ENCODE measurements at regions not wholly inside any gene's neighbourhood (a gene's known extent, or its start where the extent isn't known, plus 50 kb on each side); places are given as distances from the start of the nearest gene placed in this dataset.

GRCh38 chr10:105656856-105657255, 1015.8 kb downstream of the SORCS3 start:
- Histone ChIP-seq H3K4me3 (ENCODE audit: control insufficient read depth in 2 of 3, extremely low read depth in 1 of 3, insufficient read depth in 2 of 3, low read depth in 1 of 3, low read length in 3 of 3) (no peak overlapping the region), H2AFZ (ENCODE audit: control insufficient read depth, low read length) (no peak overlapping the region), H3K36me3 (ENCODE audit: control insufficient read depth in 2 of 2, extremely low read depth in 1 of 2, insufficient read depth in 2 of 2, low read length in 2 of 2) (no peaks in the 10 kb centered on the region), H3K9me3 (ENCODE audit: control insufficient read depth, low read depth, low read length) (no peaks in the 10 kb centered on the region), H3K79me2 (ENCODE audit: control insufficient read depth, insufficient read depth, low read length) (no peaks in the 10 kb centered on the region), H3K4me2 (ENCODE audit: control insufficient read depth, extremely low read depth, insufficient read depth, low read depth, low read length) (no peak overlapping the region), H3K27me3 (ENCODE audit: control insufficient read depth, extremely low read depth, insufficient read depth, low read length) (no peaks in the 10 kb centered on the region), H4K20me1 (ENCODE audit: control insufficient read depth, extremely low read depth, insufficient read depth, low read length) (no peaks in the 10 kb centered on the region), H3K4me1 (ENCODE audit: control insufficient read depth, extremely low read depth, insufficient read depth, low read length) (no peaks in the 10 kb centered on the region), H3K9me1 (ENCODE audit: control insufficient read depth, extremely low read depth, insufficient read depth, low read length) (no peaks in the 10 kb centered on the region), H3K27ac (ENCODE audit: control insufficient read depth, insufficient read depth, low read length) (no peak overlapping the region), H3K9ac (ENCODE audit: control insufficient read depth, extremely low read depth, insufficient read depth, low read length) (no peak overlapping the region)
- dilution Hi-C loops (cut with MboI; ENCODE audit: extremely low pct_ligation_motif_present, low sequenced_read_pairs): no loop called here
- no peak for FAIRE-seq
- DNase-seq (ENCODE audit: low read depth, low spot score): no peak
- TF ChIP-seq EZH2 (IDR thresholded peaks at IDR 0.05; ENCODE audit: low read length) (no peak), CTCF (optimal IDR thresholded peaks at IDR 0.05 in 1 of 3, IDR thresholded peaks at IDR 0.05 in 1 of 3, conservative IDR thresholded peaks at IDR 0.05 in 1 of 3; ENCODE audit: extremely low read depth in 1 of 3, insufficient read depth in 2 of 3, low read length in 3 of 3) (no peak)

- Histone ChIP-seq H3K4me3 (ENCODE audit: control insufficient read depth in 2 of 3, extremely low read depth in 1 of 3, insufficient read depth in 2 of 3, low read depth in 1 of 3, low read length in 3 of 3) (no peak overlapping the region), H3K9me1 (ENCODE audit: control insufficient read depth, extremely low read depth, insufficient read depth, low read length) (no peaks in the 10 kb centered on the region), H2AFZ (ENCODE audit: control insufficient read depth, low read length) (no peak overlapping the region), H3K4me1 (ENCODE audit: control insufficient read depth, extremely low read depth, insufficient read depth, low read length) (no peaks in the 10 kb centered on the region), H3K27ac (ENCODE audit: control insufficient read depth, insufficient read depth, low read length) (no peak overlapping the region), H3K36me3 (ENCODE audit: control insufficient read depth in 2 of 2, extremely low read depth in 1 of 2, insufficient read depth in 2 of 2, low read length in 2 of 2) (no peaks in the 10 kb centered on the region), H4K20me1 (ENCODE audit: control insufficient read depth, extremely low read depth, insufficient read depth, low read length) (no peaks in the 10 kb centered on the region), H3K9me3 (ENCODE audit: control insufficient read depth, low read depth, low read length) (no peaks in the 10 kb centered on the region), H3K79me2 (ENCODE audit: control insufficient read depth, insufficient read depth, low read length) (no peaks in the 10 kb centered on the region), H3K4me2 (ENCODE audit: control insufficient read depth, extremely low read depth, insufficient read depth, low read depth, low read length) (no peak overlapping the region), H3K27me3 (ENCODE audit: control insufficient read depth, extremely low read depth, insufficient read depth, low read length) (no peaks in the 10 kb centered on the region), H3K9ac (ENCODE audit: control insufficient read depth, extremely low read depth, insufficient read depth, low read length) (no peak overlapping the region)
- FAIRE-seq (no peak), DNase-seq (ENCODE audit: low read depth, low spot score) (no peak)
- TF ChIP-seq EZH2 (IDR thresholded peaks at IDR 0.05; ENCODE audit: low read length) (no peak), CTCF (optimal IDR thresholded peaks at IDR 0.05 in 1 of 3, IDR thresholded peaks at IDR 0.05 in 1 of 3, conservative IDR thresholded peaks at IDR 0.05 in 1 of 3; ENCODE audit: extremely low read depth in 1 of 3, insufficient read depth in 2 of 3, low read length in 3 of 3) (no peak)
- dilution Hi-C loops (cut with MboI; ENCODE audit: extremely low pct_ligation_motif_present, low sequenced_read_pairs): no loop called here
Measured at GRCh38 chr10:105650306-105650705, 1009.2 kb downstream of the SORCS3 start.

Measured in keratinocyte (primary cell).